ENCODE measurements at regions not wholly inside any gene's neighbourhood (a gene's known extent, or its start where the extent isn't known, plus 50 kb on each side); places are given as distances from the start of the nearest gene placed in this dataset.
A peak's percentile ranks its signal among the peaks of the same experiment; 100 is the strongest.

DNA sequence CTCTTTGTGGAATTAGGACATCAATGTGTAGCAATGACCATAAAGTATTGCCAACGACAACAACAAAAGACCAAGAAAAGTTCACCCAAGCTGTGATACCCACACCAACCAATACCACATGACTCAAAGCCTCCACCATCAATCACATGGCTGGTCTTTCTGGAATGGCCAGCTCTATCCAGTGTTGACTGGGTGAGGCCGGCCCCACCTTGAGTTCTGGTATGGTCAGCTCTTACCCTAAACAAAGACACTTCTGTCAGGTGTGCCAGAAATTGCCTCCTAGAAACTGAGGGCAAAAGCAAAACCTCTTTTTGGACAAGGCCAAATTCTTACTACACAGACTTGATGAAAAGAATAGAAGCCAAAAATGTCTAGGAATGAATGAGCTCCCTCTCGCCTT, 331.5 kb downstream of the ZNF608 start:
- TF ChIP-seq POLR2A (IDR thresholded peaks at IDR 0.05): no peak
- TF ChIP-seq, protein P1, sequence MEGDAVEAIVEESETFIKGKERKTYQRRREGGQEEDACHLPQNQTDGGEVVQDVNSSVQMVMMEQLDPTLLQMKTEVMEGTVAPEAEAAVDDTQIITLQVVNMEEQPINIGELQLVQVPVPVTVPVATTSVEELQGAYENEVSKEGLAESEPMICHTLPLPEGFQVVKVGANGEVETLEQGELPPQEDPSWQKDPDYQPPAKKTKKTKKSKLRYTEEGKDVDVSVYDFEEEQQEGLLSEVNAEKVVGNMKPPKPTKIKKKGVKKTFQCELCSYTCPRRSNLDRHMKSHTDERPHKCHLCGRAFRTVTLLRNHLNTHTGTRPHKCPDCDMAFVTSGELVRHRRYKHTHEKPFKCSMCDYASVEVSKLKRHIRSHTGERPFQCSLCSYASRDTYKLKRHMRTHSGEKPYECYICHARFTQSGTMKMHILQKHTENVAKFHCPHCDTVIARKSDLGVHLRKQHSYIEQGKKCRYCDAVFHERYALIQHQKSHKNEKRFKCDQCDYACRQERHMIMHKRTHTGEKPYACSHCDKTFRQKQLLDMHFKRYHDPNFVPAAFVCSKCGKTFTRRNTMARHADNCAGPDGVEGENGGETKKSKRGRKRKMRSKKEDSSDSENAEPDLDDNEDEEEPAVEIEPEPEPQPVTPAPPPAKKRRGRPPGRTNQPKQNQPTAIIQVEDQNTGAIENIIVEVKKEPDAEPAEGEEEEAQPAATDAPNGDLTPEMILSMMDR (IDR thresholded peaks at IDR 0.05): no peak
- H3K9me3 ChIP-seq: no peaks in the 10 kb centered on the region
- H3K36me3 ChIP-seq: no peaks in the 10 kb centered on the region
- no peak overlapping the region for H3K4me3 ChIP-seq
- WGBS (ENCODE audit: insufficient coverage, low coverage, low lambda C conversion rate, missing lambda C conversion rate): 63% methylated on average over 2 of the region's 3 CpGs
- intact Hi-C loops (cut with DNase I): no loop called here
- DNase-seq: no peak
- H3K4me1 ChIP-seq: no peaks in the 10 kb centered on the region
- H3K27me3 ChIP-seq: no peaks in the 10 kb centered on the region
- no peak for ATAC-seq
- H3K27ac ChIP-seq: no peak overlapping the region

DNA sequence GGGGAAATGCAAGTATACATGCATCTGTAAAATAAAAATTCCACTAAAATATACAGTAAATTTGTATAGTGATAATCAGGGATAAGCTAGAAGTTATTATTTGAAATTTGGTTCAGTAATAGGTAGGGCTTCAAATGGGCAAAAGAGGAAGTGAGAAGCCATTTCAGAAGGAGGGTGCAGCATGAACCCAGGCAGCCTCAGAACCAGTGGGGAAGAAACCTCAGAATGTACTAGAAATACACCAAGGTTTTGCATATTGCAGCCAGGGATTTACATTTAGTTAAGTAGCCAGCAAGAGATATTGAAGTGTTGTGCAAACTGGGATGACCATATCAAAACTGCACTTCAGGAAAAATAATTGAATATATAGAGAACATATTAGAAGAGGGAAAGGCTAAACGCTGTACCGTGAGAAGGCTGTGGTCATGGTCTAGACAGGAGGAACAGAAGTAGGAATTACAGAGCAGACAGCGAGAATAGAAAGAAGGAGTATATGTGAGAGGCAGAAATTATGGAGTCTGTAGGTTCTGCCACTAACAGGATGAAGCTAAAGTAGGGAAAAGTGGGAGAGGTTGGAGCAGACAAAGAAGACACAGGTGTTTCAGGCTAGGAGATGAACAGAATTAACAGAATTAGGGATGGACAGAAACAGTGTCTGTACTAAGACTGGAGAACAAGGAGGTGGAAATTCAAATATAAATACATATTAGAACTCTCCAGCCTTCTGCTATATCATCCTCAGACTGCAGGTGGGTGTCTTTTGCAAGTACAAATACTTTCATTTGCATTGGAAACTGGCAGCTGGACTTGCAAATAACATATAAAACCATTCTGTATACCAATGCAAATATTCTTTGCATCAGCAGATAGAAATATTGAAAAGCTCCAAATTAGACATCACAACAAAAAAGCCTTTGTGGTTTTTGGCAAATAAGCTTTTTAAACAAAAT, 335.6 kb downstream of the ZNF608 start:
- Histone ChIP-seq H3K4me1 (no peaks in the 10 kb centered on the region), H3K4me3 (no peak overlapping the region), H3K27me3 (no peaks in the 10 kb centered on the region), H3K36me3 (no peaks in the 10 kb centered on the region), H3K27ac (no peak overlapping the region), H3K9me3 (no peaks in the 10 kb centered on the region)
- TF ChIP-seq POLR2A (IDR thresholded peaks at IDR 0.05): no peak
- ATAC-seq: no peak
- whole genome bisulfite sequencing (ENCODE audit: insufficient coverage, low coverage, low lambda C conversion rate, missing lambda C conversion rate): 89% methylated on average over 3 of the region's 3 CpGs
- intact Hi-C loops (cut with DNase I): no loop called here
- no peak for DNase-seq

DNA sequence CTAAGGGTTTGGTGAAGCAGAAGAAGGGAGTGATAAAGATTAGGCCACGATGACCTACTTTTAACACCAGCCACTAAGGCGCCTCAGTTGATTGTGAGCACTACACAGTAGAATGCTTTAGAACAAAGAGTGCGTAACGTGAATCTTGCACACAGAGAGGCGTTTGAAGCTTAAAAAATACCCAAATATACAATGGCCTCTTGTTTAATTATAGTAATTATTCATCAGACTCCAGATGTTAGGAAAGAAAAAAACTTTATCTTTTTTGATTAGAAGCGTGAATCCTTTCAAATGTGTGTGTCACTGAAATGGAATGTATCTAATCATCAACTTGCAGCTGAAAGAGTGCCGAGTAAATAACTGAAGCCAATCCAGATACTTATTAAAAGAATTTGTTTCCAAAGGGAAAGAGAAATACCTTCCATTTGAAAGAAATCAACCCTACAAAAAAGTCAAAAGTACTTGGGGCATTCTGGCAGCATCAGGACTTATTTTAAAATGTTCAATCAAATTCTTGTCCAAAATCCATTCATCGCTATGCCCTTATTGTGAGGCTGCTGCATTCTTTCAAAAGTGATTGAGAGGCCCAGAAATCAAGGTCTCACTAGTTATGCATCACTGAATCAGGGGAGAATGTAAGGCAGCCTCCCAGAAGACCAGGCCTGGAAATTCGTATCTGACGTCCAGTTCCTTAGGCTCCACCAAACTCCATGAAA, 337.5 kb downstream of the ZNF608 start:
- TF ChIP-seq, protein P1 (IDR thresholded peaks at IDR 0.05): no peak
- TF ChIP-seq POLR2A (IDR thresholded peaks at IDR 0.05): no peak
- ATAC-seq: no peak
- Histone ChIP-seq H3K4me3 (no peak overlapping the region), H3K27ac (no peak overlapping the region), H3K4me1 (no peaks in the 10 kb centered on the region), H3K36me3 (no peaks in the 10 kb centered on the region), H3K9me3 (no peaks in the 10 kb centered on the region), H3K27me3 (no peaks in the 10 kb centered on the region)
- 62% methylated on average over 10 of the region's 10 CpGs for WGBS (ENCODE audit: insufficient coverage, low coverage, low lambda C conversion rate, missing lambda C conversion rate)
- DNase-seq: no peak
- intact Hi-C loops (cut with DNase I): no loop called here

DNA sequence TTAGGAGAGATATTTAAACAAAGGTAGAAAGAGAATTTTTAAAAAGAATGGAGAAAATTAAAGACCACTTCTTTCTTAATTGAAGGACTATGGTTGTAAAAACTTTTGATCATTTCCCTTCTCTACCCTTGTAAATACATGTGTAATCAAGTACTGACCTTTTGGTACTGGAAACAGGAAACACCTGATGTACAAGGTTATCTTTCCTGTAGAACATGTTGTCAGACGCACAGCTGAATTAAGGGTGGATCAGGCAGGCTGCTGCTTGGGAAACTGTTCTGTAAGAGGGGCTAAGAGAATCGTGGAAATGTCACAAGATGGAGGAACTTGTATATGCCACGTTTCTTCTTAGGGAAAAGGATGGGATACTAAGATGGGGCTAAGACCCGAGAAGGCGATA, 341.6 kb downstream of the ZNF608 start:
- Histone ChIP-seq H3K36me3 (no peaks in the 10 kb centered on the region), H3K27me3 (no peaks in the 10 kb centered on the region), H3K4me1 (no peaks in the 10 kb centered on the region), H3K9me3 (no peaks in the 10 kb centered on the region), H3K27ac (no peak overlapping the region), H3K4me3 (no peak overlapping the region)
- TF ChIP-seq POLR2A (IDR thresholded peaks at IDR 0.05): no peak
- TF ChIP-seq, protein P1 (IDR thresholded peaks at IDR 0.05): no peak
- WGBS (ENCODE audit: insufficient coverage, low coverage, low lambda C conversion rate, missing lambda C conversion rate): 63% methylated on average over 5 of the region's 5 CpGs
- no peak for DNase-seq
- intact Hi-C loops (cut with DNase I): no loop called here
- ATAC-seq: peak in 1 of 4 donors; percentile 43

DNA sequence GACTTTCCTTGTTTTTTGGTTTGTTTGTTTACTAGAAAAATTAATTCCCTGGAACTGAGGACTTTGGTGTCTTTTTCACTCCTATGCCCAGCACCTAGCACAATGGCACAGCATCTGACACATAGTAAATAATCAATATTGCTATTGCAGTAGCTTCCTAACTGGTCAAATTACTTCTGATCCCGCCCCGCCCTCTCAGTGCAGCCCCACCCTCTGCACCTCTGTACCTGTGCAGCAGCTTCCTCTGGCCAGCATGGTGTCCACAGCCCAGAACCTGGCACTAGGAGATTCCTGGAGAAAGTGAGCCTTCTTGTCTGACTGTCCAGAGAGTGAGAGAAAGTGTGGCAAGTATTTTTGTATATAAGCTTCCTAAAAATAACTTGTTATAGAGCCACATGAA, 343.2 kb downstream of the ZNF608 start:
- WGBS (ENCODE audit: insufficient coverage, low coverage, low lambda C conversion rate, missing lambda C conversion rate): 85% methylated on average over 2 of the region's 2 CpGs
- Histone ChIP-seq H3K9me3 (no peaks in the 10 kb centered on the region), H3K4me1 (no peaks in the 10 kb centered on the region), H3K36me3 (no peaks in the 10 kb centered on the region), H3K27me3 (no peaks in the 10 kb centered on the region), H3K4me3 (no peak overlapping the region), H3K27ac (no peak overlapping the region)
- TF ChIP-seq, protein P1 (IDR thresholded peaks at IDR 0.05): no peak
- TF ChIP-seq POLR2A (IDR thresholded peaks at IDR 0.05): no peak
- no peak for DNase-seq
- intact Hi-C loops (cut with DNase I): no loop called here
- peak in 1 of 4 donors; percentile 48 for ATAC-seq

Measured in right lobe of liver (tissue), 6 donors.